Cerebellar nuclear complex (tissue), 1 donor: ENCODE measurements at regions not wholly inside any gene's neighbourhood (a gene's known extent, or its start where the extent isn't known, plus 50 kb on each side); places are given as distances from the start of the nearest gene placed in this dataset.

Source experiments
- DNase-seq, 2 experiments: peaks; one replicate each; lab custom pipeline; 2025; lab: John Stamatoyannopoulos, UW

DNA sequence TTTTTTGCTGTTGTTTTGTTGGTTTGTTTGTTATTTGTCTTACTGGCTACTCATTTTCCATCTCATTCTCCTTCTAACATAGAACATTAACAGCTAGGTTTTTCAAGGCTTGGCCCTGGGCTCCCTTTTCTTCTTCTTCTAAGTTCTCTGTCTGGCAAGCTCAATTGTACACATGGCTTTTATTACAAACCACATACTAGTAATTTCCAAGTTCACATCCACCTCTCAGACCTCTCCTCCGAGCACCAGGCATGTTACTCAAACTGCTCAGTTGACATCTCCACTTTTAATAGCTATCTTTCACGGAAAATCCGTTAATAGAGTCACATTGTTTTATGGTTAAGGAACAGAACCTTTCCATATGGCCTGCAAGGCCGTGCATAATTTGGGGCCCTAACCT is 736.9 kb upstream of the ADAMTS5 start:
- no peak for DNase-seq

DNA sequence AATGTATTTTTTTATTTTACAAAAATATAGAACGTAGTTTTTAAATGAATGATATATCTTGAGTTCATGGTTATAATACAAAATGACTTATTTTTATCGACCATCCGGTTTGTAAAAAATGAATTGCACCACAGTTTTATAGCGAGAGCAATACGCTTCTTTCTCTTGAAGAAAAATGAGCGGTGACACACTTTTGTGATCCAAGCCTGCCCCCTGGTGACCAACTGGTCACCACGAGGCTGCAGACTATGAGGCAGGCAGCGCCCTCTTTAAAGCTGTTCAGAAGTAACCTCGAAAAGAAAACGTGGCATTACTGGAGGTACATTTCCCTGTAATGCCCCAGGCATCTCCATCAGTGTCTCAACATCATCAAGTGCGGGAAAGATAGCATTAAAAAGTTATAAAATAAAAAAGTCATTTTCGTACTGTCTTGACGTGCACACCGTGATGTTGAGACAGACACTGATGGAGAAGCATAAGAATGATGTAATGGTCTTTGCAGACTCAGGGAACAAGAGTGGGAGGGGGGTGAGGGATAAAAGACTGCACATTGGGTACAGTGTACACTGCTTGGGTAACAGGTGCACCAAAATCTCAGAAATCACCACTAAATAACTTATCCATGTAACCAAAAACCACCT is 734.2 kb upstream of the ADAMTS5 start:
- DNase-seq, result no peak

DNA sequence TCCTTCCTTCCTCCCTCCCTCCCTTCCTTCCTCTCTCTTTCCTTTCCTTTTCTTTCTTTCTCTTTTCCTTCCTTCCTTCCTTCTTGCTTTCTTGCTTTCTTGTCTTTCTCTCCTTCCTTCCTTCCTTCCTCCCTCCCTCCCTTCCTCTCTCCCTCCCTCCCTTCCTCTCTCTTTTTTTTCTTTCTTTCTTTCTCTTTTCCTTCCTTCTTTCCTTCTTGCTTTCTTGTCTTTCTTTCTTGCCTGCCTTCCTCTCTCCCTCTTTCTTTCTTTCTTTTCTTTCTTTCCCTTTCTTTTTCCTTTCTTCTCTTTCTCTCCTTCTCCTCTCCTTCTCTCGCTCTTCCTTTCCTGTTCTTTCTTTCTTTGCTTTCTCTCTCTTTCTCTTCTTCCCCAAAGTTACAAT is 728.4 kb upstream of the ADAMTS5 start:
- no peak for DNase-seq

DNA sequence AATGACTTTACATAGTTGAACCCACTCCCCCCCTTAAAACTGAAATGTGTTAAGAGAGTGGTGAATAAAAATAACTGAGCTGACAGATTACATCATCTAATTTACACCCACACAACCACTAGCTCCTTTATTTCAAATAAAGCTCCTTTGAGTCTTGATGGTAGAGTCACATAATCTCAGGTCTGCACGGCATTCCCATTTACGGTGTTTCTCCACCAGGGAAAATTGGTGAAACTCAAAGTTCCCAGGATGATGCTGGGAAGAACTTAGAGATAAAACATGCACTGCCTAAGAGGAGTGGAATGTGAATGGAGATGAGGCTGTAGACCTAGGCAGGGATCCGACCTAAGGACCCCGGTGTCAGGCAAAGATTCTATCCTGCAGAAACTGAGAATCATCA is 727.8 kb upstream of the ADAMTS5 start:
- DNase-seq, result no peak

DNA sequence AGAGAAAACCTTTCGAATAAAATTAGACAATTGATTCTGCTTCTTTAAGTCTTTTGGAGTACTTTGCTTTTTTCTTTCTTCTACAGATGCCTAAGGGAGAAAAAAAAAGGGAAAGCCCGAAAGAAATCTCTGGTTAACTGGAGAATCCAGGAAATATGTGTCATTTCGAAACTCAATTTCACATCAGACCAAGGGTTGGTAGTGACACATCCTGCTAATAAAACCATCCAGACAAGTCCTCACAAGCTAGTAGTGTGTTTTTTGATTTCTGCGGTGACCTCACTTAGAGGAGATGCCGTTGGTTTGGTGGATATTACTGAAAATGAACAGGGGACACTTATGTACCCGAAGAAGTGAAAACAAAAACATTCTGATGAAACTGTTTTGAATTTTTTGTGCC is 726.5 kb upstream of the ADAMTS5 start:
- no peak for DNase-seq

DNA sequence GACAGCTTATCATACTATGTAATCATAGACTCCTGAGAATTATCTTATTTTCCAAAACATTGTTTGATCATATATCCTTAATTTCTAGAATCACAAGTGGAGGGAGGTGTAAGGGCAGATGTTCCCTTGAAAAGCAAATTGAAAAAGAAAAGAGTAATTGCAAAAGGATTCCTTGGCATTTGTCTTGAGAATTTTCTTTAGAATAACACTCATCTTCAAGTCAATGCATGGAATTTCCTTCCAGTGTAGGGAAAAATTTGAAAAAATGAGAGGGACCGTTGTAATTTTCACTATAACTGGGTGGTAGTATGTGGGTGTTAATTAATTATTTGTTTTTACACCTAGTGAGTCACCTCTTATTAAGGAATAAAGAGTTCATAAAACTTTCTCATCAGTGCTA is 724.6 kb upstream of the ADAMTS5 start:
- no peak for DNase-seq

DNA sequence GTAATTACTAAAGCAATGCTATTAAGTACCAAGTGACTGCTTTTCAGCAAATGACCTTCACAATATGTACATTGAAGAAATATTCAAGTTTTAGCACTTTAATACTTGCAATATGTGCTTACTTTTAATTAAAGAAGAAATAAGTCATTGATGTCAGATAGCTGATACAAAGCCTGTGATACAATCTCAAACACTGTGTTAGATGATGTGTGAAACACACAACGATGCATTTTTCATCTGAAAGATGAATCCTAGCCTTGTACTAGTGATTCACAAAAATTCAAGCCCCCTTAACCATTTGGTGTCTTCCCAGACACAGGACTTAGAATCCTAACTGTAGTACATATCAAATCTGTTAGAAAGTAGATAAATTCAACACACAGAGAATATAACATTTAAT is 724.1 kb upstream of the ADAMTS5 start:
- no peak for DNase-seq

DNA sequence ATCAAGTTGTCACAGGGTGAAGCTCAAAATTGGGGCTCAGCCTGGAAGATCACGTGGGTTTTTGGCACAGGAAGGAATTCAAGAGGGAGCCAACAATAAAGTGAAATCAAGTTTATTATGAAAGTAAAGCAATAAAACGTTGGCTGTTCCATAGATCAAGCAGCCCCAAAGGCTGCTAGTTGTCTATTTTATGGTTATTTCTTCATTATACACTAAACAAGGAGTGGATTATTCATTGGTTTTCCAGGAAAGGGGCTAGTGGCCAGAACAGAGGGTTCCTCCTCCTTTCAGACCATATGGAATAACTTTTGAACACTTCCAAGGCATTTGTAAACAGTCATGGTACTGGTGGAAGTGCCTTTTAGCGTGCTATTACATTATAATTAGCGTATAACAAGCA is 723.5 kb upstream of the ADAMTS5 start:
- no peak for DNase-seq

DNA sequence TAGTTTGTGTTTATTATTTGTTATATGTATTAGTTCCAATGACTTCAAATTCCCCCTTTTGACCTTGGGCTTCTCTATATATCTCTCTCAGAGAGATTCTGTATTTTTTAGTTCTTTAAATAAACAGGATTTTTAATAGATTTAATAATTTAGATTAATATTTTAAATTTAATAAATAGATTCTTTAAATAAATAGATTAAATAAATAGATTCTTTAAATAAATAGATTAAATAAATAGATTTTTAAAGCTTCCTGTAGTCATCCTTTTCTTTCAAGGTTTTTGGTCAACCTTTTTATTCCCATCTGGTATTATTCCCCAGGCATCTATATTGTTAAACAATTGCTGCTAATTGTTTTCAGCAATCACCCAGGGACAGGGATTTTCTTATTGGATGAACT is 721.9 kb upstream of the ADAMTS5 start:
- no peak for DNase-seq

DNA sequence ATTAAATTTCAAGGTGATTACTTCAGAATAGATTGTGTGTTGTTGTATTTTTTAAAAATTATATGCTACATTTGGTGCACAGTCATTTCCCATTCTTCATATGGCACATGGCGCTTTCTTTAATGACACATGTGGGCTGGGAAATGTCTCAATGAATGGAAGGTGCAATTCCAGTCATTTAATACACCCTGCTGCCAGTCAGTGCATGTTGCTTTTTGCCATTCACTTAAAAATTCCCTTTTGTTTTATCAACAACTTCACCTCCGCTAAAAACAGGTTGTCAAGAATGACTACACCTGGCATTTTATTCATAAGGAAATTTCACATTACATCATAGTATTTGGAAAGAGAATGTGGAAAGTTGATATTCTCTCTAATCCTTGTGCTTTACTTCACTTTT is 716.4 kb upstream of the ADAMTS5 start:
- no peak for DNase-seq

DNA sequence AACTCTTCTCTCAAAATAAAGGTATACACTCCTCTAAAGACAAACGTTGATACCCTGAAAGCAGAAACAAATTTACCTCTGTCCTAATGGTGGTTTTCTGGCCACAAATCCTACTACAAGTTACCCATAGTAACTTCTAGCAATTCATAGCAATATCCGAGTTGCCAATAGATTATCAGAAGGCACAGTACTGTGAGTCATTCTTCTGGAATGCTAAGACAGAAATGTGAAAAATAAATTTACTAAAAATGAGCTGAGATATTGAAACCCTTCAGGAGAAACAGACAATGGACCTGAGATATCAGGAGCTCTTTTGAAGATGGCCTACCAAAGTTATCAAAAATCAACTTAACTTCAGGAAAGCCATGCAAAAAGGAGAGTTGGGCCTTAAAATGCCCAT is 715.0 kb upstream of the ADAMTS5 start:
- no peak for DNase-seq

DNA sequence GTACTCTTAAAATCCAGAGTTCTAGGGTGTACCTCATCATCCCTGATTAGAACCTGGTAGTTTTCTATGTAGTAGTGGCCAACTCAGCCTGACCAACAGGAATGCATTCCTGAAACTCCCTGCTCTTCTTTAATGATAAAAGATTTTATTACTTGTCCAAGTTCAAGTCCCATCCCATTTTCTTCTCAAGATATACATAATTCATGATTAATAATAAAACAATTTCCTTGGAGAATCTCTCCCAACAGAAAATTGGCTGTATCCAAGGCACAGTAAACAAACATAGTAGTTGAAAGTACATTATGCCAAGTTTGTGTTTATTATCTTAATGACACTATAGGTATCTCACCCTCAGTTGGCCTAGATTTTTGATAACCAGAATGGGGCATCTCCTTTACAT is 714.1 kb upstream of the ADAMTS5 start:
- no peak for DNase-seq

DNA sequence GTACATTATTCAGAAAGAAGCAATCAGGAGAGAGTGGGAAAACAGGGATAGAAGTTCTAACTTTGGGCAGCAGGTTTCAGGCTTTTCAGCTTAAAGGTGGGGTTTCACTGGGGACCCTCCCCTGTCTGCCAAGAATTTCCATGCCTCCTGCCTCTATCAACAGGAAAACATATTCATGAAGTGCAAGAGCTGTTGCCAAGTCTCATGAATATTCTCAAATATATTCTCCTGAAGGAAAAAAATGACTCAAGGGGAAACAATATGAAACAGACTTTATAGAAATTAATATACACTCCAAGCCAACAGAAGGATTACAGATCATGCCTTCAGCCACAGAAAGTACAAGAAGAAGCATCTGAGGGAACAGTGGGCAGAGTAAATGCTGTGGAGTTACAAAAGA is 713.3 kb upstream of the ADAMTS5 start:
- no peak for DNase-seq

DNA sequence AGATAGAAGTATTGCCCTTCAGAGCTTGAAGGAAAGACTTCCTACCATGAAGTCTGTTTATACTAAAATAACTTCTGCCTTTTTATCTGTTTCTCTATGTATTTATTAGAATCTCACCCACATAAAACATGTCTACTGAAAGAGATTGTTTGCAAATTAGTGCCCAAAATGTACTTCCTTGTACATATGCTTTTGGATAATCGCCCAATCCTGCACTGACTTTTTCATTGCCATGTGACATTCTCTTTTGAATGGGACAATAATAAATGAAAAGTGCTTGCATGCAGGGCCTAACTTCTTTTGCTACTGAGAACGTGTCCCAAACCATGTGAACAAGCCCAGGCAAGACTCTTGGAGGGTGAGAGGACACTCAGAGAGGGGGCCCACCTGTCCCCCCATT is 711.6 kb upstream of the ADAMTS5 start:
- DNase-seq, result no peak

DNA sequence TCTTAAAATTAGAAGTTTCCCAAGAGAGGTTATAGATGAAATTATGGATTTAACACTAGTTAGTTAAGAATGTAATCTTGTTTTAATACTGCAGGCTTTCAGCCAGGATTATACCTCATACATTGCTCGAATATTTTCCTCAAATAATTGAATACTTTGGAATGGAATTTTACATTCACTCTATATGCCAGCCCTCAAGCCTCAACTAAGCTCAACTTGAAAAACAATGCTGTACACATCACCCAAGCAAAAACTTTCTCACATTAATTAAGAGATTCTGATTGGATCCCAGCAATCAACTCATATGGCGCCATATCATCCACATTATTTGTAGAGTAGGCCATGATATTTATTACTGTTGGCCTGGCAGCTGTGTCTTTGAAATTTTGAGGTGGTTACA is 710.7 kb upstream of the ADAMTS5 start:
- no peak for DNase-seq

DNA sequence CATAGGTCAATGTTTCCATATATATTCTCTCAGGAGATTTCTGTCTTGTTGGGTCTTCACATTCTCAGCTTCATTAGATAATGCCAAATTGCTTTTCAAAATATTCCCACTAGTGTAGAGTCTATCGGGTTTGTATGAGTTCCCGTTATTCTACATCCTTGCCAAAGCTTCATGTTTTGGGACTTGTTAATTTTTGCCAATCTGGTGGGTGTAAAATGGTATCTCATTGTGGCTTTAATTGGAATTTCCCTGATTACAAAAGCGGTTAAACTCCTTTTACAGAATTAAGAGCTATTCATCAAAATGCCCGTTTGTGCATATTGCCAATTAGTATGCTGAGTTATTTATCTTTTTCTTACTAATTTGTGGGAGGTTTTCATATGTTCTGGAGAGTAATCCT is 708.4 kb upstream of the ADAMTS5 start:
- DNase-seq, result no peak

DNA sequence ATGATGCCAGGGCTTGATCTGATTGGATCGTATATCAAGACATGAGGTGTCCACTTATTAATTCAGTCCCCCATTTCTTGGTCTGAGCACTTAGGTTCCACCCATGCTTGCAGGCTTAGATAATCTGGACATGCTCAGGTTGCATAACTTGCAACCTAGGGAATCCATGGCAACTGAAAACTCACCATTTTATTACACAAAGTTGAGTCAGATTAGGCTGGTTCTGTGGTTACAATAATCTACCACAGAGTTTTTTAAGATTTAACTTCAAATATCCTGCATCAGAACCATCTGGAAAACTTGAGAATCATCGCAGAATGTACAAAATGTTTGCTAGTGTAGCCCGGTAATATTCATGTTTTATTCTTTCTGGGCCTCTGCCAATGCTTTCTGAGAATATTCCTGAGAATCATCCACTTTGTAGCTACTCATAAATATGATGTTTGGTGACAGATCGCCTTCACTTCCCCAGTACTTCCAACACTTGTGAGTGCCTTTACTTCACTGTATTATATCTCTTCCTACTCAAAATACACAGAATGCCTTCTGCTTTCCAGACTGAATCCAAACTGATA is 707.2 kb upstream of the ADAMTS5 start:
- no peak for DNase-seq

DNA sequence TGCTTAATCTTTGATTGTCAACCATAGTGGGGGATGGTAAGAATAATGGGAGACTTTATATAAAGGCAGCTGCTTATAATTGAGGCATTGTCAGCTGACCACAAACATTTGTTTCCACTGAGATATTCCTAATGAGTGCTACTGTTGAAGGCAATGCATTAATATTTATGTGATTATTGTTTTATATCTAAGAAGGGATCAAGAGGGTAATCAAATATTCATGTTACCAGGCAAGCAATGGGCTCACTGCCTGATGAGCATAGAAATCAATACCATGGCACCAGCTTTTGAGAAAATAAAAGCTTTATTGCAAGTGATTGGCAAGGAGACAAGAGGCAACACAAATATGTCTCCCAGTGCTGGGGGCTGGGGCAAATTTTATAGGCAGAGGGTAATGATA is 706.7 kb upstream of the ADAMTS5 start:
- DNase-seq, result no peak

DNA sequence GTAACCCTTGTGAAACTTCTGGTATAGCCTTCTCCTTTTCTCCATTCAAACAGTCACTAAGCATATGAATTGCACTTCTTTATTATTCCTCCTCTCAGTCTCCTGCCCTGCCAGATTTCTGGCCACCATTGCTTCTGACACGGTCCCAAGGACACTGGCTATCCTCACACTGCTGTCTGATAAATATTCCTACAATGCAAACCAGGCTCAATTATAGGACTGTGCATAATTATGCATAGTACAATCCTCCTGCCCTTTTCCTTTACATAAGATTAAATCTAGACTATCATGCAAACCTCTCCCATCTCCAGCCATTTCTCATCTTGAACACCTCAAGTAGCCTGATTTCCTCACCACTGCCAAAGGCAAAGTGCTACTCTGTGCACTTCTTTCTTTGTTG is 704.3 kb upstream of the ADAMTS5 start:
- DNase-seq, result no peak

DNA sequence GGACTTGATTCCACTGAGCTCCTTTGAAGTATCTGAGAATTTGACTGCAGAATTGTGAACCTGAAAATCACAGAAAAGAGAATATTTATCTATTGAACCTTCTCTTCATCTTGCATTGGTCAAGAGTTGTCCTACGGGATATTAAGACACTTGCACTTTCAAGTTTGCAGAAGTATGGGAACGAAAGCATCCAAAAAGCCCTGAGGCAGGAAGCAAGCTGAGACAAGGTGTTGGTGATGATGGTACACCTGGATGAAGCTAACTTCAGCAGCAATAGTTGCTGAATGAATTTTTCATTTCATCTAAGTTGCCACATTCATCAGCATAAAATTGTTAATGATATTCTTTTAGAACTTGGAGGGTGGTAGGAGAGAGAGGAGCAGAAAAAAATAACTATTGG is 686.6 kb upstream of the ADAMTS5 start:
- no peak for DNase-seq

DNA sequence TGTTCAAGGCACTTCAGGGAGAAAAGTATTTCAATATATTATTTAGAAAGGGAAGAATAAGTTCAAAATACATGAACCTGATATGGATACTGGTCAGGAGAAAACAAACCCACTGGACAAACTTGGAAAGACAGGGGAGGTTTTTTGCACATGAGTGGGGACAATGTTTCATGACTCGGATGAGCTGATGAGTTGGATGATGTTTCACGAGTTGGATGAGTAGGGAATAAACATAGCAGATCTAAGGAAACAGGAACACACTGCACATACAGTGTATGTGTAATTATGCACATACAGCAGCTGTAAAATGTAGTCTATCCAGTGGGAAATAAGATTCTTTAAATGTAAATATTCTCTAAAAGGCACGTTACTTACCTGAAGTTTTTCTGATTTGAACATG is 682.9 kb upstream of the ADAMTS5 start:
- DNase-seq, result no peak

DNA sequence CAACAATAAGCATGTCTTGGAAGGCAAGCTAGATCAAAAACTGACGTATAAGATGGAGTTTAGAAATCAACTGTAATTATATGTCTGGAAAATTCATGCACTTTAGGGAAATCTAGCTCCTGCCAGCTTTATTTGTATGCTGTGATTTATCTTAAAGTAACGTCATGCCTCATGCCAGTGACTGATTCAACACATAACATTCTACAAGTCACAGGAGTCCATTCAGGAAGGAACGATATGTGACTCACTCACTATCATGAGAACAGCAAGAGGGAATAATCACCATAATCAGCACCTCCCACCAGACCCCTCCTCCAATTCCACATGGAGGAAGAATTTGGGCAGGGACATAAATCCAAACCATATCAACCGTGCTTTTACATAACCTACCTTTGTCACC is 682.4 kb upstream of the ADAMTS5 start:
- no peak for DNase-seq

DNA sequence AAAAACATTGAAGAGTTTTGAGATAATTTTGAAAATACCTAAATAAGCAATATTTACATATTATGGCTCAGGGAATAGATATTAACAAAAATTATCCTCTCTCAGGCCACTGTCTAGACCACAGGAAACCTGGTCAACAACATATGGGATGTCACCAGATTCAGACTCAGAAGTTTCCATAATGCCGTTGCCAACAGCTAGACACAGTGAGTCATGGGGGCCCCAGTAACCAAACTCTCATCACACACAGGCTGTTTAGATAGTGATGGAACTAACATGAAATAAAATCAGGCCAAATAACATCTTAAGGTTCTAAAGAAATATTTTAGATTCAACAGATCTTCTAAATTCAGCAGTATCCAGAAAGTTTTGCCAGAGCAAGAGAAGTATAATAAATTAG is 681.7 kb upstream of the ADAMTS5 start:
- DNase-seq, result no peak

DNA sequence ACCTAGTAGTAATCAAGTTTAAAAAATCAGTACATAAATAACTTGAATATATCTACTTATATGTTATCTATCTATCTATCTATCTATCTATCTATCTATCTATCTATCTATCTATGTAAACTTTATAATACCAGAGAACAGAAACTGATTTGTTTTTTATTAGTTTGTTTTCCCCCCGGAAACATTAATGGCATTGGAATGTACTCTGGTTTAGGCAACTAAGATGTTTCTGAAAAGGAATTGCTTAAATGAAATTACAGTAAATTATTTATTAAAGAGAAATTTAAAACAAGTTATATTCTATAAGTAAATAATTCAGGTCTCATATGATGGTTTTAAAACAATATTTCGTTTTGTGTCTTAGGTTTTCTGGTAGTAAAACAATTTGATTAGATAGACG is 681.0 kb upstream of the ADAMTS5 start:
- no peak for DNase-seq

DNA sequence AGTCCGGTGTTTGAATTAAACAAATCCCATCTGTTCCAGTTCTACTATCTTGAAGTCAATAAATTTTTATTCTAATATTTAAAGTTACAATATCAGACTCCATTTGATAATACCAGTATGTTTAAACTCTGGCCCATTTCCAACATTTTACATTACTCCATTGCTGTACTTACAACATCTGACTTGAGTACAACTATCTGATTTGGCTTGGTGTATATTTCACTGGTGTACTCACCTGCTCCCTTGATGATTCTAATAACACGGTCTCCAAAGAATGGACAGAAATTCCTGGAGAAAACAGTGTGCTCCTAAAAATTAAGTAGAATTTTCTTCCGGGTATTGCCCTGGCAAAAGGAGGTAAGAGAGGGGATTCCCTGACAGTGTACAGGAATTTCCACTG is 680.5 kb upstream of the ADAMTS5 start:
- no peak for DNase-seq
